ENCODE measurements at regions not wholly inside any gene's neighbourhood (a gene's known extent, or its start where the extent isn't known, plus 50 kb on each side); places are given as distances from the start of the nearest gene placed in this dataset.

DNA sequence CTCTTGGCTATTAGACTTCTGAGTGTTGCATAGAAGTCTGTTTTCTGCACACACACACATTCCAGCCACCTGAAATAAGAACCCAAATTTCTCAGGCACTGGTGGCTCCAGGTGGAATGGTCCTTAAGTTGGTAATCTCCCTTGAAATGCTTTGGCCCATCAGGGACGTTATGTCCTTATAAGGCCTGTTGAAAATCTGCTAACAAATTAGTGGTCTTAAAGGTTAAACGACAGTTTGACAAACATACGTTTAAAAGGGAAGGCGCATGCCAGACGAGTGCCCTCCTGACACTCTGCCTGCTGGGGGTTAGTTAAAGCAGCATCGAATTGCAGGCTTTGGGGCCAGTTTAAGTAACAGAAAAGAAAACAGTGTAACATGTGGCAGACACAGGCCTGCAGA is 125.0 kb downstream of the TBX22 start:
- Histone ChIP-seq H2AFZ (ENCODE audit: control insufficient read depth, low read depth, low read length) (no peak overlapping the region), H4K20me1 (ENCODE audit: control insufficient read depth, insufficient read depth) (no peaks in the 10 kb centered on the region), H3K9ac (ENCODE audit: control insufficient read depth, insufficient read depth, low read length) (no peak overlapping the region), H3K27ac (ENCODE audit: control insufficient read depth, insufficient read depth) (no peak overlapping the region), H3K4me2 (ENCODE audit: control insufficient read depth, insufficient read depth) (no peak overlapping the region), H3K4me3 (no peak overlapping the region), H3K79me2 (ENCODE audit: control insufficient read depth, insufficient read depth, low read length) (no peaks in the 10 kb centered on the region), H3K36me3 (ENCODE audit: control insufficient read depth in 2 of 2, insufficient read depth in 2 of 2, low read length in 1 of 2) (no peaks in the 10 kb centered on the region), H3K4me1 (ENCODE audit: control insufficient read depth, insufficient read depth, low read length) (no peaks in the 10 kb centered on the region), H3K27me3 (replicated peaks in 1 of 2; ENCODE audit: control insufficient read depth in 2 of 2, insufficient read depth in 2 of 2, low read length in 1 of 2) (no peaks in the 10 kb centered on the region), H3K9me3 (replicated peaks; ENCODE audit: control insufficient read depth, insufficient read depth, low read length) (no peaks in the 10 kb centered on the region)
- 45% methylated on average over 6 of the region's 6 CpGs for WGBS (ENCODE audit: insufficient coverage, insufficient replicate concordance, low lambda C conversion rate, missing lambda C conversion rate)
- intact Hi-C loops (cut with micrococcal nuclease; ENCODE audit: unreplicated experiment) = no loop called here
- ChIA-PET CTCF (no interaction called here), POLR2A (no interaction called here), RAD21 (ENCODE audit: unreplicated experiment) (no interaction called here), SMC1A (ENCODE audit: uncharacterized antibody, unreplicated experiment) (no interaction called here)
- BruUV-seq (replicated peaks) = no TSS peak
- in situ Hi-C loops (cut with MboI) = no loop called here
- DNase-seq (ENCODE audit: low read depth, low spot score) (no peak), ATAC-seq (no peak), FAIRE-seq (no peak)
- TF ChIP-seq BMI1 (IDR thresholded peaks at IDR 0.05; ENCODE audit: borderline replicate concordance) = no peak
- TF ChIP-seq HCFC1 (IDR thresholded peaks at IDR 0.05; ENCODE audit: low read length) = no peak
- TF ChIP-seq, protein P1, sequence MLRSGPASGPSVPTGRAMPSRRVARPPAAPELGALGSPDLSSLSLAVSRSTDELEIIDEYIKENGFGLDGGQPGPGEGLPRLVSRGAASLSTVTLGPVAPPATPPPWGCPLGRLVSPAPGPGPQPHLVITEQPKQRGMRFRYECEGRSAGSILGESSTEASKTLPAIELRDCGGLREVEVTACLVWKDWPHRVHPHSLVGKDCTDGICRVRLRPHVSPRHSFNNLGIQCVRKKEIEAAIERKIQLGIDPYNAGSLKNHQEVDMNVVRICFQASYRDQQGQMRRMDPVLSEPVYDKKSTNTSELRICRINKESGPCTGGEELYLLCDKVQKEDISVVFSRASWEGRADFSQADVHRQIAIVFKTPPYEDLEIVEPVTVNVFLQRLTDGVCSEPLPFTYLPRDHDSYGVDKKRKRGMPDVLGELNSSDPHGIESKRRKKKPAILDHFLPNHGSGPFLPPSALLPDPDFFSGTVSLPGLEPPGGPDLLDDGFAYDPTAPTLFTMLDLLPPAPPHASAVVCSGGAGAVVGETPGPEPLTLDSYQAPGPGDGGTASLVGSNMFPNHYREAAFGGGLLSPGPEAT (IDR thresholded peaks at IDR 0.05; ENCODE audit: low read depth) = no peak
- TF ChIP-seq, protein P2, sequence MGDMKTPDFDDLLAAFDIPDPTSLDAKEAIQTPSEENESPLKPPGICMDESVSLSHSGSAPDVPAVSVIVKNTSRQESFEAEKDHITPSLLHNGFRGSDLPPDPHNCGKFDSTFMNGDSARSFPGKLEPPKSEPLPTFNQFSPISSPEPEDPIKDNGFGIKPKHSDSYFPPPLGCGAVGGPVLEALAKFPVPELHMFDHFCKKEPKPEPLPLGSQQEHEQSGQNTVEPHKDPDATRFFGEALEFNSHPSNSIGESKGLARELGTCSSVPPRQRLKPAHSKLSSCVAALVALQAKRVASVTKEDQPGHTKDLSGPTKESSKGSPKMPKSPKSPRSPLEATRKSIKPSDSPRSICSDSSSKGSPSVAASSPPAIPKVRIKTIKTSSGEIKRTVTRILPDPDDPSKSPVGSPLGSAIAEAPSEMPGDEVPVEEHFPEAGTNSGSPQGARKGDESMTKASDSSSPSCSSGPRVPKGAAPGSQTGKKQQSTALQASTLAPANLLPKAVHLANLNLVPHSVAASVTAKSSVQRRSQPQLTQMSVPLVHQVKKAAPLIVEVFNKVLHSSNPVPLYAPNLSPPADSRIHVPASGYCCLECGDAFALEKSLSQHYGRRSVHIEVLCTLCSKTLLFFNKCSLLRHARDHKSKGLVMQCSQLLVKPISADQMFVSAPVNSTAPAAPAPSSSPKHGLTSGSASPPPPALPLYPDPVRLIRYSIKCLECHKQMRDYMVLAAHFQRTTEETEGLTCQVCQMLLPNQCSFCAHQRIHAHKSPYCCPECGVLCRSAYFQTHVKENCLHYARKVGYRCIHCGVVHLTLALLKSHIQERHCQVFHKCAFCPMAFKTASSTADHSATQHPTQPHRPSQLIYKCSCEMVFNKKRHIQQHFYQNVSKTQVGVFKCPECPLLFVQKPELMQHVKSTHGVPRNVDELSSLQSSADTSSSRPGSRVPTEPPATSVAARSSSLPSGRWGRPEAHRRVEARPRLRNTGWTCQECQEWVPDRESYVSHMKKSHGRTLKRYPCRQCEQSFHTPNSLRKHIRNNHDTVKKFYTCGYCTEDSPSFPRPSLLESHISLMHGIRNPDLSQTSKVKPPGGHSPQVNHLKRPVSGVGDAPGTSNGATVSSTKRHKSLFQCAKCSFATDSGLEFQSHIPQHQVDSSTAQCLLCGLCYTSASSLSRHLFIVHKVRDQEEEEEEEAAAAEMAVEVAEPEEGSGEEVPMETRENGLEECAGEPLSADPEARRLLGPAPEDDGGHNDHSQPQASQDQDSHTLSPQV (IDR thresholded peaks at IDR 0.05) = no peak
- TF ChIP-seq, protein P3, sequence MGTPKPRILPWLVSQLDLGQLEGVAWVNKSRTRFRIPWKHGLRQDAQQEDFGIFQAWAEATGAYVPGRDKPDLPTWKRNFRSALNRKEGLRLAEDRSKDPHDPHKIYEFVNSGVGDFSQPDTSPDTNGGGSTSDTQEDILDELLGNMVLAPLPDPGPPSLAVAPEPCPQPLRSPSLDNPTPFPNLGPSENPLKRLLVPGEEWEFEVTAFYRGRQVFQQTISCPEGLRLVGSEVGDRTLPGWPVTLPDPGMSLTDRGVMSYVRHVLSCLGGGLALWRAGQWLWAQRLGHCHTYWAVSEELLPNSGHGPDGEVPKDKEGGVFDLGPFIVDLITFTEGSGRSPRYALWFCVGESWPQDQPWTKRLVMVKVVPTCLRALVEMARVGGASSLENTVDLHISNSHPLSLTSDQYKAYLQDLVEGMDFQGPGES (IDR thresholded peaks at IDR 0.05) = no peak
- TF ChIP-seq, protein P4, sequence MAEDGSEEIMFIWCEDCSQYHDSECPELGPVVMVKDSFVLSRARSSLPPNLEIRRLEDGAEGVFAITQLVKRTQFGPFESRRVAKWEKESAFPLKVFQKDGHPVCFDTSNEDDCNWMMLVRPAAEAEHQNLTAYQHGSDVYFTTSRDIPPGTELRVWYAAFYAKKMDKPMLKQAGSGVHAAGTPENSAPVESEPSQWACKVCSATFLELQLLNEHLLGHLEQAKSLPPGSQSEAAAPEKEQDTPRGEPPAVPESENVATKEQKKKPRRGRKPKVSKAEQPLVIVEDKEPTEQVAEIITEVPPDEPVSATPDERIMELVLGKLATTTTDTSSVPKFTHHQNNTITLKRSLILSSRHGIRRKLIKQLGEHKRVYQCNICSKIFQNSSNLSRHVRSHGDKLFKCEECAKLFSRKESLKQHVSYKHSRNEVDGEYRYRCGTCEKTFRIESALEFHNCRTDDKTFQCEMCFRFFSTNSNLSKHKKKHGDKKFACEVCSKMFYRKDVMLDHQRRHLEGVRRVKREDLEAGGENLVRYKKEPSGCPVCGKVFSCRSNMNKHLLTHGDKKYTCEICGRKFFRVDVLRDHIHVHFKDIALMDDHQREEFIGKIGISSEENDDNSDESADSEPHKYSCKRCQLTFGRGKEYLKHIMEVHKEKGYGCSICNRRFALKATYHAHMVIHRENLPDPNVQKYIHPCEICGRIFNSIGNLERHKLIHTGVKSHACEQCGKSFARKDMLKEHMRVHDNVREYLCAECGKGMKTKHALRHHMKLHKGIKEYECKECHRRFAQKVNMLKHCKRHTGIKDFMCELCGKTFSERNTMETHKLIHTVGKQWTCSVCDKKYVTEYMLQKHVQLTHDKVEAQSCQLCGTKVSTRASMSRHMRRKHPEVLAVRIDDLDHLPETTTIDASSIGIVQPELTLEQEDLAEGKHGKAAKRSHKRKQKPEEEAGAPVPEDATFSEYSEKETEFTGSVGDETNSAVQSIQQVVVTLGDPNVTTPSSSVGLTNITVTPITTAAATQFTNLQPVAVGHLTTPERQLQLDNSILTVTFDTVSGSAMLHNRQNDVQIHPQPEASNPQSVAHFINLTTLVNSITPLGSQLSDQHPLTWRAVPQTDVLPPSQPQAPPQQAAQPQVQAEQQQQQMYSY (CRISPR knock-in tag; IDR thresholded peaks at IDR 0.05) = no peak
- TF ChIP-seq JUND (IDR thresholded peaks at IDR 0.05; ENCODE audit: low read depth, low read length) = no peak
- no peak for TF ChIP-seq BCL11A (IDR thresholded peaks at IDR 0.05; ENCODE audit: low read depth, low read length)
- no peak for TF ChIP-seq IKZF2 (IDR thresholded peaks at IDR 0.05)
- TF ChIP-seq, protein P5, sequence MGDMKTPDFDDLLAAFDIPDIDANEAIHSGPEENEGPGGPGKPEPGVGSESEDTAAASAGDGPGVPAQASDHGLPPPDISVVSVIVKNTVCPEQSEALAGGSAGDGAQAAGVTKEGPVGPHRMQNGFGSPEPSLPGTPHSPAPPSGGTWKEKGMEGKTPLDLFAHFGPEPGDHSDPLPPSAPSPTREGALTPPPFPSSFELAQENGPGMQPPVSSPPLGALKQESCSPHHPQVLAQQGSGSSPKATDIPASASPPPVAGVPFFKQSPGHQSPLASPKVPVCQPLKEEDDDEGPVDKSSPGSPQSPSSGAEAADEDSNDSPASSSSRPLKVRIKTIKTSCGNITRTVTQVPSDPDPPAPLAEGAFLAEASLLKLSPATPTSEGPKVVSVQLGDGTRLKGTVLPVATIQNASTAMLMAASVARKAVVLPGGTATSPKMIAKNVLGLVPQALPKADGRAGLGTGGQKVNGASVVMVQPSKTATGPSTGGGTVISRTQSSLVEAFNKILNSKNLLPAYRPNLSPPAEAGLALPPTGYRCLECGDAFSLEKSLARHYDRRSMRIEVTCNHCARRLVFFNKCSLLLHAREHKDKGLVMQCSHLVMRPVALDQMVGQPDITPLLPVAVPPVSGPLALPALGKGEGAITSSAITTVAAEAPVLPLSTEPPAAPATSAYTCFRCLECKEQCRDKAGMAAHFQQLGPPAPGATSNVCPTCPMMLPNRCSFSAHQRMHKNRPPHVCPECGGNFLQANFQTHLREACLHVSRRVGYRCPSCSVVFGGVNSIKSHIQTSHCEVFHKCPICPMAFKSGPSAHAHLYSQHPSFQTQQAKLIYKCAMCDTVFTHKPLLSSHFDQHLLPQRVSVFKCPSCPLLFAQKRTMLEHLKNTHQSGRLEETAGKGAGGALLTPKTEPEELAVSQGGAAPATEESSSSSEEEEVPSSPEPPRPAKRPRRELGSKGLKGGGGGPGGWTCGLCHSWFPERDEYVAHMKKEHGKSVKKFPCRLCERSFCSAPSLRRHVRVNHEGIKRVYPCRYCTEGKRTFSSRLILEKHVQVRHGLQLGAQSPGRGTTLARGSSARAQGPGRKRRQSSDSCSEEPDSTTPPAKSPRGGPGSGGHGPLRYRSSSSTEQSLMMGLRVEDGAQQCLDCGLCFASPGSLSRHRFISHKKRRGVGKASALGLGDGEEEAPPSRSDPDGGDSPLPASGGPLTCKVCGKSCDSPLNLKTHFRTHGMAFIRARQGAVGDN (IDR thresholded peaks at IDR 0.05) = no peak

Data from GM12878 (cell line).